ENCODE measurements at regions not wholly inside any gene's neighbourhood (a gene's known extent, or its start where the extent isn't known, plus 50 kb on each side); places are given as distances from the start of the nearest gene placed in this dataset.

- no peak for TF ChIP-seq GATA2 (IDR thresholded peaks at IDR 0.05; ENCODE audit: low read depth, low read length)
- no peak for TF ChIP-seq GATA3 (IDR thresholded peaks at IDR 0.05; ENCODE audit: low read depth, low read length)
Measured at GRCh38 chr22:49181431-49181830, 646.2 kb downstream of the BRD1 start.
